ENCODE measurements at regions not wholly inside any gene's neighbourhood (a gene's known extent, or its start where the extent isn't known, plus 50 kb on each side); places are given as distances from the start of the nearest gene placed in this dataset.

GRCh38 chr13:97855570-97856303 is 97.7 kb upstream of the IPO5 start:
- no peaks in the 10 kb centered on the region for H3K79me2 ChIP-seq
- H2AFZ ChIP-seq = no peak overlapping the region
- H3K27ac ChIP-seq = peak overlapping the region; percentile 21
- no peaks in the 10 kb centered on the region for H3K27me3 ChIP-seq
- H3K4me1 ChIP-seq (ENCODE audit: insufficient read depth) = peaks cover 3% of the 10 kb centered on the region
- H3K36me3 ChIP-seq (replicated peaks; ENCODE audit: insufficient read depth, low read depth) = no peaks in the 10 kb centered on the region
- no peak overlapping the region for H3K4me3 ChIP-seq
- no peaks in the 10 kb centered on the region for H3K9me2 ChIP-seq (replicated peaks; ENCODE audit: insufficient read depth)
- TF ChIP-seq, protein P1, sequence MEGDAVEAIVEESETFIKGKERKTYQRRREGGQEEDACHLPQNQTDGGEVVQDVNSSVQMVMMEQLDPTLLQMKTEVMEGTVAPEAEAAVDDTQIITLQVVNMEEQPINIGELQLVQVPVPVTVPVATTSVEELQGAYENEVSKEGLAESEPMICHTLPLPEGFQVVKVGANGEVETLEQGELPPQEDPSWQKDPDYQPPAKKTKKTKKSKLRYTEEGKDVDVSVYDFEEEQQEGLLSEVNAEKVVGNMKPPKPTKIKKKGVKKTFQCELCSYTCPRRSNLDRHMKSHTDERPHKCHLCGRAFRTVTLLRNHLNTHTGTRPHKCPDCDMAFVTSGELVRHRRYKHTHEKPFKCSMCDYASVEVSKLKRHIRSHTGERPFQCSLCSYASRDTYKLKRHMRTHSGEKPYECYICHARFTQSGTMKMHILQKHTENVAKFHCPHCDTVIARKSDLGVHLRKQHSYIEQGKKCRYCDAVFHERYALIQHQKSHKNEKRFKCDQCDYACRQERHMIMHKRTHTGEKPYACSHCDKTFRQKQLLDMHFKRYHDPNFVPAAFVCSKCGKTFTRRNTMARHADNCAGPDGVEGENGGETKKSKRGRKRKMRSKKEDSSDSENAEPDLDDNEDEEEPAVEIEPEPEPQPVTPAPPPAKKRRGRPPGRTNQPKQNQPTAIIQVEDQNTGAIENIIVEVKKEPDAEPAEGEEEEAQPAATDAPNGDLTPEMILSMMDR (IDR thresholded peaks at IDR 0.05; ENCODE audit: poor library complexity) = peak; percentile 89
- TF ChIP-seq EZH2 (IDR thresholded peaks at IDR 0.05; ENCODE audit: borderline replicate concordance) = no peak
- WGBS (ENCODE audit: low lambda C conversion rate, missing lambda C conversion rate) = 25% methylated on average over 13 of the region's 13 CpGs
- peak overlapping the region; percentile 17 for H3K4me2 ChIP-seq
- no peaks in the 10 kb centered on the region for H3K9me3 ChIP-seq (ENCODE audit: low read depth)
- no peaks in the 10 kb centered on the region for H4K20me1 ChIP-seq (ENCODE audit: insufficient read depth, poor library complexity, severe bottlenecking)
- peak; percentile 92 for DNase-seq (ENCODE audit: low spot score)

DNA sequence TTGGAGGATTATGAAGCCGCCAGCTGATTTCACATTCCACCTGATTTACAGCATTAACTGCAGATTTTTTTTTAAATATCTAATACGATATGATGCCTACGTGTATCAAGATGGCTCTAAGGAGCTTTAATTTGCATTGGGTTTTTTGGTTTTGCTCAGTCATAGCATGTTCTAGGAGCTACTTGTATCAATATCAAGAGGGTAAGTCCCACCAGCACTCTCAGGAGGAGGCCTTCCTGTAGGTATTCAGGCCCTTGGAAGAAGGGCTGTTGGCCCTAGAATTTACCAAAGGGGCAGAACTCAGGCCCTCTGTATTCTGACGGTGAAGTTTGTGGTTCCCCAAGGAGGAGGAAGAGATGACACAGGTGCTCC is 97.2 kb upstream of the IPO5 start:
- WGBS (ENCODE audit: low lambda C conversion rate, missing lambda C conversion rate) = 82% methylated on average over 4 of the region's 4 CpGs
- no peak for TF ChIP-seq EZH2 (IDR thresholded peaks at IDR 0.05; ENCODE audit: borderline replicate concordance)
- TF ChIP-seq, protein P1 (IDR thresholded peaks at IDR 0.05; ENCODE audit: poor library complexity) = no peak
- no peak for TF ChIP-seq EZH2phosphoT487 (IDR thresholded peaks at IDR 0.05; ENCODE audit: low read depth, severe bottlenecking, unreplicated experiment)
- H3K4me2 ChIP-seq = no peak overlapping the region

DNA sequence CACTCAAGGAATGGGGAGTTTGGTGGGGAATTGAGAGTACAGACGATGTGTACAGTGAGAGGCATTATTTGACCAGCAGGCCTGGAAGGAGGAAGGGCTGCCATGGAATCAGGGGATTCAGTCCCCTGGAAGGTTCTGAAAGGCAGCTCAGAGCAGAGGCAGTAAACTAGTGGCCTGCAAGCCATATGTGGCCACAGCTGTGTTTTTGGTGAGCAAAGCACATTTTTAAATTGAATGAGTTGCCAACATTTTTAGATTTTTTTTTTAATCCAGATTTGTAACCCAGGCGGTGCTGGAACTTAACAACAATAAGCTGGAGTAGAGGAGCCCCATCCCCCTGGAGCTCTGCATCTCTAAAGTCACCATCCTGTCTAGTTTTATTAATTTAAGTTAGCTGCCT is 95.3 kb upstream of the IPO5 start:
- 80% methylated on average over 2 of the region's 2 CpGs for WGBS (ENCODE audit: low lambda C conversion rate, missing lambda C conversion rate)
- no peak for TF ChIP-seq EZH2 (IDR thresholded peaks at IDR 0.05; ENCODE audit: borderline replicate concordance)
- TF ChIP-seq EZH2phosphoT487 (IDR thresholded peaks at IDR 0.05; ENCODE audit: low read depth, severe bottlenecking, unreplicated experiment) = no peak
- H3K4me2 ChIP-seq = no peak overlapping the region

More for the DNA sequence above, 97.2 kb upstream of the IPO5 start:
- no peaks in the 10 kb centered on the region for H3K9me2 ChIP-seq (replicated peaks; ENCODE audit: insufficient read depth)
- DNase-seq (ENCODE audit: low spot score) = no peak
- H3K4me3 ChIP-seq = no peak overlapping the region
- H3K36me3 ChIP-seq (replicated peaks; ENCODE audit: insufficient read depth, low read depth) = no peaks in the 10 kb centered on the region
- no peak overlapping the region for H3K27ac ChIP-seq
- no peaks in the 10 kb centered on the region for H3K27me3 ChIP-seq
- no peaks in the 10 kb centered on the region for H4K20me1 ChIP-seq (ENCODE audit: insufficient read depth, poor library complexity, severe bottlenecking)
- H2AFZ ChIP-seq = no peak overlapping the region
- H3K79me2 ChIP-seq = no peaks in the 10 kb centered on the region
- H3K4me1 ChIP-seq (ENCODE audit: insufficient read depth) = peaks cover 3% of the 10 kb centered on the region
- H3K9me3 ChIP-seq (ENCODE audit: low read depth) = no peaks in the 10 kb centered on the region

DNA sequence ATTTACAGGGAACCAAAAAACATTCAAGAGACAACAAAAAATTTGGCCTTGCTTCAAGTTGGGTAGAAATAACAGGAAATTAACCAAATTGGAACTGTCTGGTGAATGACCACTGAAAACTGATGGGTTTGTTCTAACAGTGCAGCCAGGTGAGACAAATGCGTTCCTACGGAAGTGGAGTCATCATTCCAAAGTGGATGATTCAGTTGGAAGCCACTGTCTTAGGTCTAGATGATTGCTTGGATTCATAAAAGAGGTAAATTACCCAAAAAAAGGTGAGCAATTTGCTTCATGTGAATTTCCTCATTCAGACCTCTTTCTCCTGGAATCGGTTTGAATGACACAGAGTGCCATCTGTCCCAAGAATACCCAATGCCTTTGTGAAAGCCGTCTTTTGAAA is 87.1 kb upstream of the IPO5 start:
- H3K4me3 ChIP-seq = no peak overlapping the region
- H4K20me1 ChIP-seq (ENCODE audit: insufficient read depth, poor library complexity, severe bottlenecking) = no peaks in the 10 kb centered on the region
- no peak for DNase-seq (ENCODE audit: low spot score)
- no peak overlapping the region for H3K4me2 ChIP-seq
- H3K4me1 ChIP-seq (ENCODE audit: insufficient read depth) = no peaks in the 10 kb centered on the region
- no peaks in the 10 kb centered on the region for H3K9me3 ChIP-seq (ENCODE audit: low read depth)
- no peaks in the 10 kb centered on the region for H3K9me2 ChIP-seq (replicated peaks; ENCODE audit: insufficient read depth)
- 81% methylated on average over 4 of the region's 4 CpGs for WGBS (ENCODE audit: low lambda C conversion rate, missing lambda C conversion rate)
- no peak overlapping the region for H2AFZ ChIP-seq
- no peaks in the 10 kb centered on the region for H3K36me3 ChIP-seq (replicated peaks; ENCODE audit: insufficient read depth, low read depth)
- no peaks in the 10 kb centered on the region for H3K79me2 ChIP-seq
- no peak overlapping the region for H3K27ac ChIP-seq
- no peak for TF ChIP-seq EZH2phosphoT487 (IDR thresholded peaks at IDR 0.05; ENCODE audit: low read depth, severe bottlenecking, unreplicated experiment)
- TF ChIP-seq, protein P1 (IDR thresholded peaks at IDR 0.05; ENCODE audit: poor library complexity) = no peak
- no peak for TF ChIP-seq EZH2 (IDR thresholded peaks at IDR 0.05; ENCODE audit: borderline replicate concordance)
- no peaks in the 10 kb centered on the region for H3K27me3 ChIP-seq

More for the DNA sequence above, 95.3 kb upstream of the IPO5 start:
- H3K27ac ChIP-seq = no peak overlapping the region
- no peaks in the 10 kb centered on the region for H3K79me2 ChIP-seq
- H3K36me3 ChIP-seq (replicated peaks; ENCODE audit: insufficient read depth, low read depth) = no peaks in the 10 kb centered on the region
- H4K20me1 ChIP-seq (ENCODE audit: insufficient read depth, poor library complexity, severe bottlenecking) = no peaks in the 10 kb centered on the region
- no peak overlapping the region for H2AFZ ChIP-seq
- H3K9me2 ChIP-seq (replicated peaks; ENCODE audit: insufficient read depth) = no peaks in the 10 kb centered on the region
- no peak overlapping the region for H3K4me3 ChIP-seq
- H3K27me3 ChIP-seq = no peaks in the 10 kb centered on the region
- peaks cover 3% of the 10 kb centered on the region for H3K4me1 ChIP-seq (ENCODE audit: insufficient read depth)
- H3K9me3 ChIP-seq (ENCODE audit: low read depth) = no peaks in the 10 kb centered on the region
- DNase-seq (ENCODE audit: low spot score) = no peak

Measured in hepatocyte (in vitro differentiated cells).